Panc1 (cell line): ENCODE measurements at regions not wholly inside any gene's neighbourhood (a gene's known extent, or its start where the extent isn't known, plus 50 kb on each side); places are given as distances from the start of the nearest gene placed in this dataset.
"Not testable (repeated sequence)": the region's sequence is repeated elsewhere in the genome, so short reads cannot be mapped to it uniquely, and the experiment has no call there.

Experiments
- ATAC-seq: fragments of 200-7000 bp; cut with Tn5 transposase; 2 replicates; pipeline ENCODE4 v1.9.1; 2020; ENCODE audit warnings: mild to moderate bottlenecking, moderate library complexity
- BruUV-seq: library from RNA; stranded (reverse); fragments of 400-500 nt; replicated peaks from 2 replicates; lab custom pipeline; 2021; lab: Mats Ljungman, UMichigan
- CTCF ChIA-PET: fragments of 300-600 bp; sonication (Branson Sonifier 250); formaldehyde crosslinking; loops from one replicate; lab custom pipeline; 2022; ENCODE audit warnings: antibody characterized with exemption; lab: Charles Lee
- POLR2A ChIA-PET: fragments of 300-600 bp; sonication (Branson Sonifier 250); formaldehyde crosslinking; loops from one replicate; lab custom pipeline; 2022; ENCODE audit warnings: antibody characterized with exemption; lab: Charles Lee
- DNase-seq: peaks from one replicate; pipeline ENCODE4 v3.0.0-alpha.2; 2010; ENCODE audit warnings: low read depth, low spot score
- H3K27ac ChIP-seq: 2 replicates; pipeline ENCODE4 v1.5.1; 2011; ENCODE audit warnings: mild to moderate bottlenecking, low read length, inconsistent platforms
- H3K27me3 ChIP-seq: fragments of 200-500 bp; sonication (Bioruptor generic); 2 replicates; pipeline ENCODE4 v1.6.0; 2014; ENCODE audit warnings: low read length, inconsistent platforms; ENCODE audit not compliant: control insufficient read depth, insufficient read depth
- H3K36me3 ChIP-seq: fragments of 200-500 bp; sonication (Bioruptor generic); 2 replicates; pipeline ENCODE4 v1.5.1; 2014; ENCODE audit warnings: inconsistent platforms, mild to moderate bottlenecking, low read length, moderate library complexity; ENCODE audit not compliant: control insufficient read depth, insufficient read depth
- H3K4me1 ChIP-seq: 2 replicates; pipeline ENCODE4 v1.5.1; 2011; ENCODE audit warnings: inconsistent platforms, mild to moderate bottlenecking, low read length, moderate library complexity; ENCODE audit not compliant: control insufficient read depth, insufficient read depth
- H3K4me3 ChIP-seq, 2 experiments: 2 replicates each; pipeline ENCODE4 v1.5.1; 2011 to 2012; ENCODE audit warnings: low read depth in 2 of 2, low read length in 2 of 2, mild to moderate bottlenecking in 2 of 2, inconsistent platforms in 1 of 2, moderate library complexity in 1 of 2
- H3K9me3 ChIP-seq: fragments of 200-500 bp; sonication (Bioruptor generic); 2 replicates; pipeline ENCODE4 v1.5.1; 2014; ENCODE audit warnings: low read depth, mild to moderate bottlenecking, inconsistent platforms, low read length, moderate library complexity; ENCODE audit not compliant: control insufficient read depth, insufficient read depth
- CTCF ChIP-seq: fragments of 450-650 bp; IDR thresholded peaks from 2 replicates; pipeline ENCODE4 v1.5.1; 2017; ENCODE audit warnings: mild to moderate bottlenecking
- POLR2AphosphoS5 ChIP-seq: IDR thresholded peaks from 2 replicates; pipeline ENCODE4 v1.6.1; 2012; ENCODE audit warnings: mild to moderate bottlenecking, low read depth, low read length, moderate library complexity
- REST ChIP-seq, 2 experiments: IDR thresholded peaks; 2 replicates each; pipeline ENCODE4 v1.6.1; 2011 to 2012; ENCODE audit warnings: low read depth in 2 of 2, control low read depth in 1 of 2, low read length in 1 of 2, mild to moderate bottlenecking in 1 of 2, moderate library complexity in 1 of 2; ENCODE audit not compliant: insufficient read depth in 1 of 2
- SIN3A ChIP-seq: IDR thresholded peaks from 2 replicates; pipeline ENCODE4 v1.6.1; 2012; ENCODE audit warnings: low read depth, mild to moderate bottlenecking, low read length, moderate library complexity, borderline replicate concordance; ENCODE audit not compliant: insufficient read depth
- TCF7L2 ChIP-seq: IDR thresholded peaks from 2 replicates; pipeline ENCODE4 v1.6.1; 2011; ENCODE audit warnings: mild to moderate bottlenecking, low read depth, low read length, inconsistent platforms
- in situ Hi-C: cut with HindIII; loops from 2 replicates; pipeline ENCODE4 v1.10.0; 2016; ENCODE audit warnings: low sequenced_read_pairs, low pct_unique_long_range_greater_than_20kb
- intact Hi-C: fragments of 100-400 bp; cut with micrococcal nuclease; formaldehyde crosslinking; loops from one replicate; pipeline ENCODE4 v1.10.0; 2022; ENCODE audit not compliant: unreplicated experiment

- intact Hi-C loops, result no loop called here
- Histone ChIP-seq H3K36me3 (no peaks in the 10 kb centered on the region), H3K27ac (no peak overlapping the region), H3K27me3 (no peaks in the 10 kb centered on the region), H3K4me3 (no peak overlapping the region), H3K9me3 (no peaks in the 10 kb centered on the region), H3K4me1 (no peaks in the 10 kb centered on the region)
- CTCF ChIA-PET, result no interaction called here
- no TSS peak for BruUV-seq
- in situ Hi-C loops, result no loop called here
- DNase-seq (no peak), ATAC-seq (no peak)
- TF ChIP-seq SIN3A (no peak), CTCF (no peak), REST (IDR thresholded peaks at IDR 0.05; ENCODE audit: insufficient read depth in 1 of 2, low read depth in 2 of 2, low read length in 1 of 2) (no peak)
- POLR2A ChIA-PET, result no interaction called here
These were observed 116.6 kb downstream of the SHOX start for GRCh38 chrX:747176-747575.

- no peak overlapping the region for H3K27ac ChIP-seq
- in situ Hi-C loops (no loop called here), intact Hi-C loops (no loop called here)
- no peak overlapping the region for H3K4me3 ChIP-seq
- no peaks in the 10 kb centered on the region for H3K4me1 ChIP-seq
- H3K36me3 ChIP-seq, result no peaks in the 10 kb centered on the region
- H3K9me3 ChIP-seq, result no peaks in the 10 kb centered on the region
- POLR2A ChIA-PET, result no interaction called here
- TF ChIP-seq POLR2AphosphoS5, result no peak
- TF ChIP-seq TCF7L2, result no peak
- no peak for TF ChIP-seq SIN3A
- no peak for TF ChIP-seq REST (IDR thresholded peaks at IDR 0.05; ENCODE audit: insufficient read depth in 1 of 2, low read depth in 2 of 2, low read length in 1 of 2)
- TF ChIP-seq CTCF, result no peak
- DNase-seq (no peak), ATAC-seq (no peak)
- H3K27me3 ChIP-seq, result no peaks in the 10 kb centered on the region
- no TSS peak for BruUV-seq
- CTCF ChIA-PET, result no interaction called here
These were observed 109.0 kb downstream of the SHOX start for GRCh38 chrX:739611-740010.

GRCh38 chrX:737021-737420 lies 106.4 kb downstream of the SHOX start:
- intact Hi-C loops, H3K27me3 ChIP-seq, H3K27ac ChIP-seq, H3K4me3 ChIP-seq, BruUV-seq, CTCF ChIA-PET, DNase-seq, H3K9me3 ChIP-seq, H3K36me3 ChIP-seq, ATAC-seq, POLR2A ChIA-PET, in situ Hi-C loops, H3K4me1 ChIP-seq: not testable (repeated sequence)
